Cardiac muscle cell (in vitro differentiated cells and primary cell): ENCODE measurements at regions not wholly inside any gene's neighbourhood (a gene's known extent, or its start where the extent isn't known, plus 50 kb on each side); places are given as distances from the start of the nearest gene placed in this dataset.

ENCODE experiments used
- DNase-seq, 2 donors: peaks; one replicate each; pipeline versions ENCODE4 v3.0.0 to v3.0.0-alpha.2; 2010 to 2017; ENCODE audit warnings: low read depth in 1 of 2, low spot score in 1 of 2
- H3K27ac ChIP-seq: fragments of 200-600 bp; sonication (generic); 2 replicates; pipeline ENCODE4 v1.5.1; 2016
- H3K27me3 ChIP-seq: fragments of 200-600 bp; sonication (generic); 2 replicates; pipeline ENCODE4 v1.6.0; 2016; ENCODE audit warnings: control low read depth
- H3K36me3 ChIP-seq: fragments of 200-600 bp; sonication (generic); 2 replicates; pipeline ENCODE4 v1.5.1; 2016; ENCODE audit warnings: control low read depth
- H3K4me1 ChIP-seq: fragments of 200-600 bp; sonication (generic); 2 replicates; pipeline ENCODE4 v1.8.1; 2017; ENCODE audit warnings: low read depth, mild to moderate bottlenecking, mixed run types
- H3K4me3 ChIP-seq: fragments of 200-600 bp; sonication (generic); 2 replicates; pipeline ENCODE4 v1.5.1; 2016; ENCODE audit warnings: mild to moderate bottlenecking
- H3K9me3 ChIP-seq: fragments of 200-600 bp; sonication (generic); 2 replicates; pipeline ENCODE4 v1.5.1; 2017; ENCODE audit warnings: low read depth, mild to moderate bottlenecking, control low read depth
- CTCF ChIP-seq: IDR thresholded peaks from 2 replicates; pipeline ENCODE4 v1.5.1; 2012; ENCODE audit warnings: low read depth, mild to moderate bottlenecking, low read length

GRCh38 chr2:16430846-16431245 is 234.8 kb downstream of the CYRIA start:
- no peak for TF ChIP-seq CTCF
- Histone ChIP-seq H3K27me3 (no peaks in the 10 kb centered on the region), H3K9me3 (no peaks in the 10 kb centered on the region), H3K4me3 (no peak overlapping the region), H3K4me1 (peaks cover 14% of the 10 kb centered on the region), H3K27ac (no peak overlapping the region), H3K36me3 (no peaks in the 10 kb centered on the region)
- DNase-seq: no peak

- DNase-seq: no peak
- no peak for TF ChIP-seq CTCF
- Histone ChIP-seq H3K27ac (no peak overlapping the region), H3K4me1 (peaks cover 21% of the 10 kb centered on the region), H3K27me3 (no peaks in the 10 kb centered on the region), H3K9me3 (no peaks in the 10 kb centered on the region), H3K36me3 (no peaks in the 10 kb centered on the region), H3K4me3 (no peak overlapping the region)
Observed at GRCh38 chr2:16429431-16430145, 236.0 kb downstream of the CYRIA start.

GRCh38 chr2:16429002-16429401 is 236.6 kb downstream of the CYRIA start:
- Histone ChIP-seq H3K9me3 (no peaks in the 10 kb centered on the region), H3K36me3 (no peaks in the 10 kb centered on the region), H3K27ac (no peak overlapping the region), H3K27me3 (no peaks in the 10 kb centered on the region), H3K4me1 (peaks cover 16% of the 10 kb centered on the region), H3K4me3 (no peak overlapping the region)
- DNase-seq: no peak
- no peak for TF ChIP-seq CTCF

GRCh38 chr2:16425462-16426336 is 239.9 kb downstream of the CYRIA start:
- peak in 1 of 2 donors; percentile 88 for DNase-seq
- Histone ChIP-seq H3K4me3 (no peak overlapping the region), H3K9me3 (no peaks in the 10 kb centered on the region), H3K27ac (peak overlapping the region; percentile 79), H3K27me3 (no peaks in the 10 kb centered on the region), H3K36me3 (no peaks in the 10 kb centered on the region), H3K4me1 (peaks cover 15% of the 10 kb centered on the region)
- no peak for TF ChIP-seq CTCF

GRCh38 chr2:16420421-16420820 is 245.2 kb downstream of the CYRIA start:
- no peaks in the 10 kb centered on the region for H3K36me3 ChIP-seq
- no peak overlapping the region for H3K27ac ChIP-seq
- no peak for TF ChIP-seq CTCF
- no peak for DNase-seq
- H3K4me3 ChIP-seq: no peak overlapping the region
- no peaks in the 10 kb centered on the region for H3K27me3 ChIP-seq
- H3K4me1 ChIP-seq: peaks cover 10% of the 10 kb centered on the region
- no peaks in the 10 kb centered on the region for H3K9me3 ChIP-seq
